HUDEP-2 (cell line): ENCODE measurements at regions not wholly inside any gene's neighbourhood (a gene's known extent, or its start where the extent isn't known, plus 50 kb on each side); places are given as distances from the start of the nearest gene placed in this dataset.

Source experiments
- DNase-seq, 76 experiments: peaks; one replicate each; lab custom pipeline; 2025; ENCODE audit not compliant: unreplicated experiment in 76 of 76; lab: John Stamatoyannopoulos, UW

- DNase-seq: no peak
Observed at GRCh38 chr1:69491416-69491815, 76.3 kb upstream of the LRRC7 start.

GRCh38 chr1:69492286-69492685 is 75.4 kb upstream of the LRRC7 start:
- no peak for DNase-seq

- DNase-seq: no peak
Observed at GRCh38 chr1:69494221-69494620, 73.5 kb upstream of the LRRC7 start.

- peak in 21 of 76 experiments; percentile 2 to 53 (median 18) for DNase-seq
Observed at GRCh38 chr1:69497441-69498221, 70.1 kb upstream of the LRRC7 start.

- no peak for DNase-seq
Observed at GRCh38 chr1:69498711-69499110, 69.0 kb upstream of the LRRC7 start.

GRCh38 chr1:69499203-69499803 is 68.4 kb upstream of the LRRC7 start:
- no peak for DNase-seq

- DNase-seq: peak in 1 of 76 experiments; percentile 7
Observed at GRCh38 chr1:69502991-69503390, 64.7 kb upstream of the LRRC7 start.

GRCh38 chr1:69504730-69505252 is 62.9 kb upstream of the LRRC7 start:
- DNase-seq: no peak

GRCh38 chr1:69506311-69506710 is 61.4 kb upstream of the LRRC7 start:
- DNase-seq: no peak

- no peak for DNase-seq
Observed at GRCh38 chr1:69506721-69507120, 61.0 kb upstream of the LRRC7 start.

GRCh38 chr1:69510026-69510425 is 57.7 kb upstream of the LRRC7 start:
- no peak for DNase-seq

- DNase-seq: no peak
Observed at GRCh38 chr1:69511426-69512192, 56.1 kb upstream of the LRRC7 start.

- DNase-seq: no peak
Observed at GRCh38 chr1:69513601-69514000, 54.1 kb upstream of the LRRC7 start.
